Panc1 (cell line): ENCODE measurements at regions not wholly inside any gene's neighbourhood (a gene's known extent, or its start where the extent isn't known, plus 50 kb on each side); places are given as distances from the start of the nearest gene placed in this dataset.

Source experiments
- ATAC-seq: fragments of 200-7000 bp; cut with Tn5 transposase; 2 replicates; pipeline ENCODE4 v1.9.1; 2020; ENCODE audit warnings: mild to moderate bottlenecking, moderate library complexity
- BruUV-seq: library from RNA; stranded (reverse); fragments of 400-500 nt; replicated peaks from 2 replicates; lab custom pipeline; 2021; lab: Mats Ljungman, UMichigan
- CTCF ChIA-PET: fragments of 300-600 bp; sonication (Branson Sonifier 250); formaldehyde crosslinking; loops from one replicate; lab custom pipeline; 2022; ENCODE audit warnings: antibody characterized with exemption; lab: Charles Lee
- POLR2A ChIA-PET: fragments of 300-600 bp; sonication (Branson Sonifier 250); formaldehyde crosslinking; loops from one replicate; lab custom pipeline; 2022; ENCODE audit warnings: antibody characterized with exemption; lab: Charles Lee
- DNase-seq: peaks from one replicate; pipeline ENCODE4 v3.0.0-alpha.2; 2010; ENCODE audit warnings: low read depth, low spot score
- H3K27ac ChIP-seq: 2 replicates; pipeline ENCODE4 v1.5.1; 2011; ENCODE audit warnings: mild to moderate bottlenecking, low read length, inconsistent platforms
- H3K27me3 ChIP-seq: fragments of 200-500 bp; sonication (Bioruptor generic); 2 replicates; pipeline ENCODE4 v1.6.0; 2014; ENCODE audit warnings: low read length, inconsistent platforms; ENCODE audit not compliant: control insufficient read depth, insufficient read depth
- H3K36me3 ChIP-seq: fragments of 200-500 bp; sonication (Bioruptor generic); 2 replicates; pipeline ENCODE4 v1.5.1; 2014; ENCODE audit warnings: inconsistent platforms, mild to moderate bottlenecking, low read length, moderate library complexity; ENCODE audit not compliant: control insufficient read depth, insufficient read depth
- H3K4me1 ChIP-seq: 2 replicates; pipeline ENCODE4 v1.5.1; 2011; ENCODE audit warnings: inconsistent platforms, mild to moderate bottlenecking, low read length, moderate library complexity; ENCODE audit not compliant: control insufficient read depth, insufficient read depth
- H3K4me3 ChIP-seq, 2 experiments: 2 replicates each; pipeline ENCODE4 v1.5.1; 2011 to 2012; ENCODE audit warnings: low read depth in 2 of 2, low read length in 2 of 2, mild to moderate bottlenecking in 2 of 2, inconsistent platforms in 1 of 2, moderate library complexity in 1 of 2
- H3K9me3 ChIP-seq: fragments of 200-500 bp; sonication (Bioruptor generic); 2 replicates; pipeline ENCODE4 v1.5.1; 2014; ENCODE audit warnings: low read depth, mild to moderate bottlenecking, inconsistent platforms, low read length, moderate library complexity; ENCODE audit not compliant: control insufficient read depth, insufficient read depth
- POLR2AphosphoS5 ChIP-seq: IDR thresholded peaks from 2 replicates; pipeline ENCODE4 v1.6.1; 2012; ENCODE audit warnings: mild to moderate bottlenecking, low read depth, low read length, moderate library complexity
- SIN3A ChIP-seq: IDR thresholded peaks from 2 replicates; pipeline ENCODE4 v1.6.1; 2012; ENCODE audit warnings: low read depth, mild to moderate bottlenecking, low read length, moderate library complexity, borderline replicate concordance; ENCODE audit not compliant: insufficient read depth
- TCF7L2 ChIP-seq: IDR thresholded peaks from 2 replicates; pipeline ENCODE4 v1.6.1; 2011; ENCODE audit warnings: mild to moderate bottlenecking, low read depth, low read length, inconsistent platforms
- in situ Hi-C: cut with HindIII; loops from 2 replicates; pipeline ENCODE4 v1.10.0; 2016; ENCODE audit warnings: low sequenced_read_pairs, low pct_unique_long_range_greater_than_20kb
- intact Hi-C: fragments of 100-400 bp; cut with micrococcal nuclease; formaldehyde crosslinking; loops from one replicate; pipeline ENCODE4 v1.10.0; 2022; ENCODE audit not compliant: unreplicated experiment
- TF ChIP-seq, protein P1 (sequence below), 2 experiments: IDR thresholded peaks; 2 replicates each; pipeline ENCODE4 v1.6.1; 2011 to 2012; ENCODE audit warnings: low read depth in 2 of 2, control low read depth in 1 of 2, low read length in 1 of 2, mild to moderate bottlenecking in 1 of 2, moderate library complexity in 1 of 2; ENCODE audit not compliant: insufficient read depth in 1 of 2
- TF ChIP-seq, protein P2 (sequence below): fragments of 450-650 bp; IDR thresholded peaks from 2 replicates; pipeline ENCODE4 v1.5.1; 2017; ENCODE audit warnings: mild to moderate bottlenecking

DNA sequence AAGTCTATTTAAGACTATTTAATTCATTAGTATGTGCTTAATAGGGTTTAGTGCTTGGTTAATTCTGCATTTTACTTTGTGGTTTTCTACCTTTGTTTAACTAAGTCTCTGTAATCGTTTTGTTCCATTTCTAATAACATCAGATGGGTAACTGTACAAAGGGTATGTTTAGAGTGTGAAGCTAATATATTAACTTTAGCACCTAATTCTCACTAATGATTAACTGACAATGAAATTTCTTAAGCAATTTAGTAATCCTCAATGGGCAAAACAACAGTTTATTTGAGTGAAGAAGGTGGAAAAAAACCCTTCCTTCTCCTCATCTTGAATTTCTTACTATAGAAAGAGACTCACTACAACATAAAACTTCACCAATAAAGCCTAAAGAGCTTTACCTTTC is 448.1 kb upstream of the MIR17HG start:
- intact Hi-C loops = no loop called here

DNA sequence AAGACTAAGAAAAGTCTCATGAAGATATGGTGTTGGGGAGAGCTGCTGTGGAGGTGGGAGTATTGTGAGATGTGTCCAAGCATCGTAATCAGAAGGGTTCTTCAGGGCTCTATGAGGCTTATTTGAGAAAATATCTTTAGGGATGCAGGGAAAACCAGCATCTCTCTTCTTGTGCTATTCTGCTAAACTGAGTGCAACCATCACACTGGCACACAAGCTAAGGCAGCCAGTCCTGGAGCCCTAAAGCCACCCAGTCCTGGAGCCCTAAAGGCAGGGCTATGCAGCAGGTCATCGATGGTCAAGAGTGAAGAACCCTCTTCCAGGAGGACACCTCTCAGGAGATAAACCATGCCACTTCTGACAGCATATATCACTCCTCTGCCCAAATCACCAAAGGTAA is 445.2 kb upstream of the MIR17HG start:
- DNase-seq = no peak
- Histone ChIP-seq H3K36me3 (no peaks in the 10 kb centered on the region), H3K4me3 (no peak overlapping the region), H3K9me3 (no peaks in the 10 kb centered on the region), H3K27me3 (no peaks in the 10 kb centered on the region), H3K27ac (no peak overlapping the region), H3K4me1 (no peaks in the 10 kb centered on the region)
- no TSS peak for BruUV-seq
- intact Hi-C loops = no loop called here
- no peak for ATAC-seq
- TF ChIP-seq, protein P1, sequence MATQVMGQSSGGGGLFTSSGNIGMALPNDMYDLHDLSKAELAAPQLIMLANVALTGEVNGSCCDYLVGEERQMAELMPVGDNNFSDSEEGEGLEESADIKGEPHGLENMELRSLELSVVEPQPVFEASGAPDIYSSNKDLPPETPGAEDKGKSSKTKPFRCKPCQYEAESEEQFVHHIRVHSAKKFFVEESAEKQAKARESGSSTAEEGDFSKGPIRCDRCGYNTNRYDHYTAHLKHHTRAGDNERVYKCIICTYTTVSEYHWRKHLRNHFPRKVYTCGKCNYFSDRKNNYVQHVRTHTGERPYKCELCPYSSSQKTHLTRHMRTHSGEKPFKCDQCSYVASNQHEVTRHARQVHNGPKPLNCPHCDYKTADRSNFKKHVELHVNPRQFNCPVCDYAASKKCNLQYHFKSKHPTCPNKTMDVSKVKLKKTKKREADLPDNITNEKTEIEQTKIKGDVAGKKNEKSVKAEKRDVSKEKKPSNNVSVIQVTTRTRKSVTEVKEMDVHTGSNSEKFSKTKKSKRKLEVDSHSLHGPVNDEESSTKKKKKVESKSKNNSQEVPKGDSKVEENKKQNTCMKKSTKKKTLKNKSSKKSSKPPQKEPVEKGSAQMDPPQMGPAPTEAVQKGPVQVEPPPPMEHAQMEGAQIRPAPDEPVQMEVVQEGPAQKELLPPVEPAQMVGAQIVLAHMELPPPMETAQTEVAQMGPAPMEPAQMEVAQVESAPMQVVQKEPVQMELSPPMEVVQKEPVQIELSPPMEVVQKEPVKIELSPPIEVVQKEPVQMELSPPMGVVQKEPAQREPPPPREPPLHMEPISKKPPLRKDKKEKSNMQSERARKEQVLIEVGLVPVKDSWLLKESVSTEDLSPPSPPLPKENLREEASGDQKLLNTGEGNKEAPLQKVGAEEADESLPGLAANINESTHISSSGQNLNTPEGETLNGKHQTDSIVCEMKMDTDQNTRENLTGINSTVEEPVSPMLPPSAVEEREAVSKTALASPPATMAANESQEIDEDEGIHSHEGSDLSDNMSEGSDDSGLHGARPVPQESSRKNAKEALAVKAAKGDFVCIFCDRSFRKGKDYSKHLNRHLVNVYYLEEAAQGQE (IDR thresholded peaks at IDR 0.05; ENCODE audit: insufficient read depth in 1 of 2, low read depth in 2 of 2, low read length in 1 of 2) = no peak
- TF ChIP-seq, protein P2, sequence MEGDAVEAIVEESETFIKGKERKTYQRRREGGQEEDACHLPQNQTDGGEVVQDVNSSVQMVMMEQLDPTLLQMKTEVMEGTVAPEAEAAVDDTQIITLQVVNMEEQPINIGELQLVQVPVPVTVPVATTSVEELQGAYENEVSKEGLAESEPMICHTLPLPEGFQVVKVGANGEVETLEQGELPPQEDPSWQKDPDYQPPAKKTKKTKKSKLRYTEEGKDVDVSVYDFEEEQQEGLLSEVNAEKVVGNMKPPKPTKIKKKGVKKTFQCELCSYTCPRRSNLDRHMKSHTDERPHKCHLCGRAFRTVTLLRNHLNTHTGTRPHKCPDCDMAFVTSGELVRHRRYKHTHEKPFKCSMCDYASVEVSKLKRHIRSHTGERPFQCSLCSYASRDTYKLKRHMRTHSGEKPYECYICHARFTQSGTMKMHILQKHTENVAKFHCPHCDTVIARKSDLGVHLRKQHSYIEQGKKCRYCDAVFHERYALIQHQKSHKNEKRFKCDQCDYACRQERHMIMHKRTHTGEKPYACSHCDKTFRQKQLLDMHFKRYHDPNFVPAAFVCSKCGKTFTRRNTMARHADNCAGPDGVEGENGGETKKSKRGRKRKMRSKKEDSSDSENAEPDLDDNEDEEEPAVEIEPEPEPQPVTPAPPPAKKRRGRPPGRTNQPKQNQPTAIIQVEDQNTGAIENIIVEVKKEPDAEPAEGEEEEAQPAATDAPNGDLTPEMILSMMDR = no peak
- TF ChIP-seq POLR2AphosphoS5 = no peak
- TF ChIP-seq SIN3A = no peak
- no peak for TF ChIP-seq TCF7L2
- in situ Hi-C loops = no loop called here
- ChIA-PET POLR2A (no interaction called here), CTCF (no interaction called here)

More for the DNA sequence above, 448.1 kb upstream of the MIR17HG start:
- ATAC-seq (no peak), DNase-seq (no peak)
- no peaks in the 10 kb centered on the region for H3K27me3 ChIP-seq
- TF ChIP-seq POLR2AphosphoS5 (no peak), SIN3A (no peak)
- TF ChIP-seq, protein P2 = no peak
- TF ChIP-seq, protein P1 (IDR thresholded peaks at IDR 0.05; ENCODE audit: insufficient read depth in 1 of 2, low read depth in 2 of 2, low read length in 1 of 2) = no peak
- no peaks in the 10 kb centered on the region for H3K4me1 ChIP-seq
- no peak overlapping the region for H3K4me3 ChIP-seq
- no peaks in the 10 kb centered on the region for H3K9me3 ChIP-seq
- CTCF ChIA-PET = no interaction called here
- H3K36me3 ChIP-seq = no peaks in the 10 kb centered on the region
- H3K27ac ChIP-seq = no peak overlapping the region
- BruUV-seq = no TSS peak
- in situ Hi-C loops = no loop called here
- POLR2A ChIA-PET = no interaction called here
